Cardiac septum (tissue), 1 donor: ENCODE measurements at regions not wholly inside any gene's neighbourhood (a gene's known extent, or its start where the extent isn't known, plus 50 kb on each side); places are given as distances from the start of the nearest gene placed in this dataset.

ENCODE experiments used
- DNase-seq: peaks from one replicate; pipeline ENCODE4 v3.0.0-alpha.2; 2020; ENCODE audit warnings: low spot score
- intact Hi-C: fragments of 100-400 bp; cut with DNase I; formaldehyde crosslinking; loops from one replicate; pipeline ENCODE4 v1.14.0; 2022
- donor health status: DM: no; HTN: no; CAD: no.

DNA sequence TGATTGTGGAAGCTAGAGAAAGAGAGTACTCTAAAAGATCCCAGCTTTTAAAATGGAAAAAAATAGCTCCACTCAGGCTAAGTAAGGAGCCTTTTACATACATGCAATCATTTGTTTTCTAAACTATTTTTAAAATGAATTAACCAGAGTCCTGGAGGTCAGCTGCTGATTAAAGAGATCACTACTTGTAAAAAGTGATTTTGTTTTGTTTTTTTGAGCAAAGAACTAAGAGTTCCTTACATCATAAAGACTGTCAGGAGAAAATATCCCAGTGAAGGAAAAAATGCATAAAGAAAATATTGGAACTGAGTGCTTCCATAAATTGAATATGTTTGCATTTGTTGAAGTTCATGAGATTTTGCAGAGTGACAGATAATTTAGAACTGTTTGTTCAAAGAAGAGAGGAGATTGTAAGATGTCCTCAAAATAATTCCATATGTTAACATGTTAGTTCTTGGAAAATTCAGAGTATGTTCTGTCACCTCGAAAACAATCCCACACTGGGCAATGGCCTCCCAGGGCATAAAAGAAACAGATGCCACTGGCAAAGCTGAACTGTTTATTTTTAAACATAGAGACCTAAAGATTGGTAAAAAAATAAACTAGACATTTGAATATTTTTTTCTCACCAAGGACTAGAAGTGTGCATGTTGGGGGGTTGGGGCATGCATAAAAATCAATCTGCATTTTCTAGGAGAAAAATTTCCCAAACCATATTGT is 264.7 kb downstream of the NPR3 start:
- intact Hi-C loops = no loop called here
- DNase-seq = no peak

DNA sequence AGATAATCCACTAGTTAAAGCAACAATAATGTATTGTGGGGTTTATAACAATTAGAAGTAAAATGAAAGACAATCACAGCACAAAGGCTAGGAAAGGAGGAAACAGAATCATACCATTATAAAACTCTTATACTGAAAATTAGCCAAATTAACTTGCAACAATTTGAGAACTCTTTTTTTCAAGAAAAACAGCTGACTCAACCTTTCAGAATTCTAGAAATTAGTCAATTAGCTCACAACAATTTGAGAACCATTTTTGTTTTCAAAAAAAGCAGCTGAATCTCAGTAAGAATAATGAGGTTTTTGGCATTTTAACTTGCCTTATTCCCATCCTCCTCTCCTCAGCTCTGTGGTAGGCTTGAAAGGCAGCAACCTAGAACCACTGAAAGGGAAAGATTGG is 269.9 kb downstream of the NPR3 start:
- no peak for DNase-seq
- intact Hi-C loops = no loop called here

DNA sequence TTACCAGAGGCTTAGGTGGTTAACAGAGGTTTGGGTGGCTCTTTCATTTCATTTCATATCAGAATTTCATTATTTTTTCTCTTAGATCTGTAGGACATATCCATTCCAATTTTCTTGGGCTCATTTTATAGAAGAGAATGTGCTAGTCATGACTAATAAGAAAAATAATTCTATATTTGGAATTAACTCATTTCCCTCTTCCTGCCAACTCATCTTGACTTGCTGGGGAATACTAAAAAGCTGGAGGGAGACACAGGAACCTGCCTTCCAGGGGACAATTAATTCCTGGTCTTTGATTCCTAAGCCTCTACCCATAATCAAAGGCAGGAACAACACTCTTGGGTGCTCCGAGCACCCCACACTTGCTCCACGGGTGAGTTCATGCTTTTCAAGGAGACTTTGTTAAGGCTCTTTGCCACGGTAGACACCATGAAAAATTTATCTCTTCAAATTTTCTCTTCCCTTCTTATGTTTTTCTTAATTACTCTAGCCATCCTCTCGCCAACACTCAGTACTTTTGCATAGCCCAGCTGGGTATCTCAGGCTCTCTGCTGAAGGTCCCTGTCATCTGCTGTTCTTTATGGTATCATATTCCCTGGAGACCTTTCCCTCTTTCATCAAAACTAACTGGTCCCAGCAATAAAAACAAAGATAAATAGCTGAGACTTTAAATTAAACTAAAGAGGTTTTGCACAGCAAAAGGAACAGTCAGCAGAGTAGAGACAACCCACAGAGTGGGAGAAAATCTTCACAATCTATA is 273.9 kb downstream of the NPR3 start:
- intact Hi-C loops = no loop called here
- no peak for DNase-seq

DNA sequence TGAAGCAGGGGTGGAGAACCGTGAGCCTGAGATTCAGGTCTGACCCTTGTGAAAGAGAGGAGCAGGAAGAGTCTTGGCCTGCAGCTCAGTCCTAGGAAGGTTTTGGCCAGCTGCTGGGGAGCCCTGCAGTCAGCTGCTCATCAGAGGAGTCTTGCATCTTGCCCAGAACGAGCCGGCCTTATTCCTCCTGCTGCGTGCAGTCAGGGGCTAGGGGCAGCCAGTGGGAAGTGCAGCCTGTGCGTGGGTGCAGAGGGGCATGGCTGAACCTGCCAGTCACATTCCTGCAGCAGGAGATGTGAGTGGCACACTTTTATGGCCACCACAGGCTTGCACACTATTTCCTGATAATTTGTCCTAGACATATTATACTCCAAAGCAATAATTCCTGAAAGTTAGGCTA is 278.7 kb downstream of the NPR3 start:
- DNase-seq = no peak
- intact Hi-C loops = no loop called here

DNA sequence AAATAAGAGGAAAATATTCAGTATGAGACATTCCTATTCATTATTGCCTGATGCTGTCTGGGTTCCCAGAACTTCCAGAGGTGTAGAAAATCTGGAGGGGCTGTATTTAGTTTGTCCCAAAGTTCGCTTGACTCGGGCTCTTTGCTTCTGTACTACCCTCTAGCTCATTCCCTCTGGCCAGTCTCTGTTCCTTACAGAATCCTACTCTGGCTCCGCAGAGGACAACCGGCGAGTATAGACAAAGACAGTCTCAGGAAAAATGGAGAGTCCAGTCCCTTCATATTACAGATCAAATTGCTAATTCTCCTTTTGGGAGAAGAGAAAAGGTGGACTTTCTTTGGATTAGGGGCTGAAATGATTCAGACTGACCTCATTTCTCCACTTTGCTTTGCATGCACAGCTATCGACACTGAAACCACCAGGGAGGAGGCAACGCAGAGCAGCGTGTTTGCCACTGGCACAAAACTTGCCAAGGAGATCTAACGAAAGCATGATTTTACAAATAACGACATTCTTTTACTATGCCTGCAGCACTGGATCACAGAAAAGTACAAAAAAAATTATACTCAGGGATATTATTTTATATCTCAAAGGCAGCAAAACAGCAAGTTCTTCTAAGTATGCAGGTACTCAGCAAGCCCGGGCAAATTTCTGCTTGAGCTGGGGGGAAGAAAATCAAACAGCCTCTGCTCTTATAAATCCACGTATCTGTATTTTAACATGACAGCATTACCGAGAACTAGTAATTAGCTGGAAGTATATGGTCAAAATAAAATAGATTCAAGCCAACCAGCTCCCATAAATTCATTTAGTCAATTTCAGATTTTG is 279.7 kb downstream of the NPR3 start:
- DNase-seq = no peak
- intact Hi-C loops = no loop called here

DNA sequence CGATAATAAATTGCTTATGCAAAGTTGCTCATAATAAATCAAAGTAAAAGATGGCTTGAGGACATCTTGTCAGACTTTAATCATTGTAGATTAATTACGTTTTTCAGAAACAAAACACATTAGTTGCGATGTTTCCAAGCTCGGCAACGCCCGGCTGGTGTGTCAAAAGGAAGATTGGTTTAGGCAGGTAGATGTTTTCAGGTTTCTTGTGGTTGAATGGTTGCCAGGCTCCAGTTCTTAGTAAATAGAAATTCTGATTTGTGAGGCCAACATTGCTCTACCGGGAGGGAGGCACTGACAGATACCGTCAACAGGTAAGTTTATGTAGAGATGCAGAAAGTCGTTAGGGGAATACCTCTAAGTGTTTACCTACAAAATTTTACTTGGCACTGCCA is 280.3 kb downstream of the NPR3 start:
- no peak for DNase-seq
- intact Hi-C loops = no loop called here

DNA sequence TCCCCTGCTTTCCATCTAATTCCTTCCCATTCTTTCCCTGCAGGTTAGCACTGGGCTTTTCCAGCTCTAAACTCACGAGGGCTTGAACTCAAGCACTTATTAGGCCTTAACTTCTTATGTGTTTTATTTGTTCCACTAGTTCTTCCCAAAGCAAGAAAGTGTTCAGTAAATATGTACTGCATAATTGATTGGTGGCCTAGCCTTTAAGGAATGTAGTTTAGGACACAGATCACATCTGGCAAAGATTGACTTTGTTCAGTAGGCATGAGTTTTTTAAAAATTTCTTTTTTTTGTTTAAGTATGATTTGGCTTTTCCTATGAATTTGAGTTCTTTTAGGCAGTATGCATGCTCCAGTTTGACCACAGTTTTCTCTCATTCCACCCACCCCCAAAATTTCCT is 285.2 kb downstream of the NPR3 start:
- intact Hi-C loops = no loop called here
- no peak for DNase-seq

DNA sequence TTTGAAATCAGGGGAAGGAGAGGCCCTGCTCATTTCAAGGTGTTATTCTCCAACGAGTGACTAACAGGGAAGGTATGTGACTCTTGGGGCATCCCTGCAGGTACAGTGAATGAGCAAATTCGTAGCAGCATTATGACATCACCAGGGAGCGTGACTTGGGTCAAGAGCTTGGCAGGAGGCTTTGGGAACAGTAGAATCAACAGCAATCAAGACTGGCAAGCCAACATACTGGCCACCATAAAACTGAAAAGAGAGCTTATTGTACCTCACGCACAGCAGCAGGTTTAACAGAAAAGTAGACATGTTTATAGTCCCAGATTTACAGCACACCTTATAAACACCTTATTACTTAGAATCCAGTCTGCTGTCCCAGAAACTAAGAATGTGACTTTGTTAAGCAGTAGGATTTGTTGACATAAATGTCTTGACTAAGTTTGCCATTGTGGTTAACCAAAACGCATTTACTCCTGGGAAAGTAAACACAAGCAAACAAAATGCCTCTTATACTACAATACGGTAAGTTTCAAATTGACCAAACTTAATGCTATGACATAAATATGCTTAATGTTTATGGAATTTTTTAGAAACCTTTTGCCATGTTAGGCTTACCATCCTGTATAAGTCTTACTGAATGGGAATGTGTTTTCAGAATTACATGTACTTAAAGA is 297.8 kb downstream of the NPR3 start:
- intact Hi-C loops = no loop called here
- DNase-seq = no peak

DNA sequence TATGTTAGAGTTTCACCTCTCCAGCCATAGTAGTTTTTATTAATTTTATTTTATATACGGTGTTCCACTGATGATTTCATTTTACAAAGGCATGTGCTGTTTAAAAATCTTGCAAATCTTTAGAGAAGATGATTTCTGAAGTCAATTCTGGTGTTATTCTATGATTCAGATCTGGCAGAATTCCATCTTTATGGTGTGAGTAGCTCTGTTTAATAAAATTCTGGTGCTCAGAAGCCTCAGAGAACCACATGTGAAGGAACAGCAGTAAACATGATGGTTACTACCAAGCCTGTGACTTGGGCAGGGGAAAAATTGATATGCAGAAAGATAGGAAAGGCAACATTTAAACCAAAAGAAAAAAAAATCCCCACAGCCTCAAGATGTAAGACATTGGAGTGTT is 299.7 kb downstream of the NPR3 start:
- no peak for DNase-seq
- intact Hi-C loops = no loop called here

DNA sequence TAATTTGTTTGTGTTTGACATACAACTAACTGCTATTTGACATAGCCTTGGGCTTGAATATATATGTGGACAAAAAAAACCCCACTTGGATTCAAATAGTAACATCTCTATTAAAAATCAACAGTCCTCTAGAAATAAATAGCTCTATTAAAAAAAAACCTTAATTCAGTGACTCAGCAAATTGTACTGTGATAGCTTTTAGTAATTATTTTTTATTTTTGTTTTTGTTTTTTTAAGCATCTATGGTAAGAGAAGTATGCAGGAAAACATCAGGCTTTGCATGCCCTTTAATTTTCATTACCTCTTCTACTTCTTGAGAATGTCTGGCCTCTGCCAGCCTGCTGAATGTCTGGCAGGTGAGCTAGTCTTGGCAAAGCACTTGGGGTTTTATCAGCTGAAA is 300.7 kb downstream of the NPR3 start:
- intact Hi-C loops = no loop called here
- no peak for DNase-seq

DNA sequence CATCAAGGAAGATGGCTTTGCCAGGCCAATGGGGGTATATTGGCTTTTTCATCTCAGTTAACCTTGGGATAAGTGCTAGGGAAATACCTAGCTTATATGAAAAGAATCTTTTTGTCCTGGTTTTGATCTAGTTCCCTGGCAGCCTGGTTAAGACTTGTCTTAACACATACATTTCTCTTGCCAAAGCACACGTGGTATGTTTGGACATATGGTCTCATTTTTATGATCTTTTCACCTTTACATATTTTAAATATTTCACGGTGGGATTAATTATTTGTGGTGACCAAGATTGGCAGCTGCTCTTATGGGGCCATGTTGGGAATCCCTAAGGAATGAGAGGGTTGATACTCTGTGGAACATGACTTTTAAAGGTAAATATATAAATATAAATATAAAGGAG is 312.5 kb downstream of the NPR3 start:
- intact Hi-C loops = no loop called here
- no peak for DNase-seq

DNA sequence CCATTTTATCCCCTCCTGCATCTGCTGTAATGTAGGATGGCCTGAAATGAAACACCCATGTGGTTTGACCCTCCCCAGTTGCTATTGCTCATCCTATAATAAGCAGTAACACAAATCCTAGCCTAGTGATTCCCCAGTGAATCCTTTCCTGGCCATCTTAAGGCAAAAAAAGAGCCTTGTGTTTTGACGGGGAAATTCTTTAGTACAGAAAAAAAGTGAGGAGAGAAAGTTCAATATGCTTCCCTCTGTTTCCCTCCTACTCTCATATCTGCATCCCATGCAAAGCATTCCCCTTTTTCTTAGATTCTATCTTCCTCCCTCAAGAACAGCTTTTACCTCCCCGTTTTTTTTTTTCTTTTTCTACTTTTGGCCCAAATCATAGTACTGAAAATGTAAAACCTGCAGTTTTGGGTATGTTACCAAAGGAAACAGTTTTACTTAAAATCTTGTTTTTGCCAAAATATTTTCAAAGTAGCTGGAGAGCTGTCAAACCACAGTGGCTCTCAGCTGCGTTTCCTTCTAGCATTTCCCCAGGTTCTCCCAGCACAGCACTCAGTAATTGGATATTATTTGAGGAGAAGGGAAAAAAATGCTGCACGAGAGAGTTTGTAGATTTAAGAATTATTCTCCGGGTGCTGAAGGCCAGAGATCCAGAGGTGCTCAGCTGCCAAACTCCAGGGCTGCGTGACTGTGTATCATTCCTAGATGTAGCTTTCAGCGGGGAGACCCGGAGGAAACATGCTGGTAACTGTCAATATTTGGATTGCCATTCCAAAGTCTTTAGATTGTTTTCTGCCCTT is 321.4 kb downstream of the NPR3 start:
- DNase-seq = no peak

DNA sequence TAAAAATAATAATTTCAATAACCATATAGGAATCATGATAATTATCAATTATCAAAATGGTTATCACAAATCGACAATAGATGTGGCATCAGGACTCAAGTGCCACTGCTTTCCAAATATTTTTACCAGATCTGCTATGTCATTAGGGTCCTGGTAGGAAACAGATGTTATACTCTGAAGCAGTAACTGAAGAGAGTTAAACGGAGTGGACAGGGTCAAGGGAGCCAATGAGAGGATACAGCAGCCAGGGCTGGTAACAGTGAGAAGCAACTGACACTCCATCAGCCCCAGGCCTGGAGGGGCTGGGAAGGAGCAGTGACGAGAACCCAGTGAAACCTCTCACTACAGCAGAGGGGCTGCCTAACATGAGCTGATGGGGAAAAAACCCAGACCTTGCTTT is 322.4 kb downstream of the NPR3 start:
- no peak for DNase-seq
- intact Hi-C loops = no loop called here

More for the DNA sequence above, 321.4 kb downstream of the NPR3 start:
- intact Hi-C loops = no loop called here

DNA sequence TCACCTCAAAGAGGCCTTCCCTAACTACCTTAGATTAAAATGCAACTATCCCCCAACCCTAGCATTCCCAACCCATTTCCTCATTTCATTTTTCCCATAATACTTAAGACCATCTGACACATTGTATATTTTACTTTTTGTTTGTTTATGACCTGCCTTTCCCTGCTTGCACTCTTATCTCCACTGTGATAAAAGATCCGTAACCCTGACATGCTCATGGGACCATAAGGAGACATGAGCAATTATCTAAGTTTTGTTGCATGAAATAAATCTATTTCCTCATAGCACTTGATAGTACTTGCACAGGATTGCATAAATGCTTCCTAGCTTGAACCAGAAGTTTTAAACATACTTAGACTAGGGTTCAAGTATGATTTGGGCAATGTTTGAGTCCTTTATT is 323.7 kb downstream of the NPR3 start:
- intact Hi-C loops = no loop called here
- DNase-seq = no peak

DNA sequence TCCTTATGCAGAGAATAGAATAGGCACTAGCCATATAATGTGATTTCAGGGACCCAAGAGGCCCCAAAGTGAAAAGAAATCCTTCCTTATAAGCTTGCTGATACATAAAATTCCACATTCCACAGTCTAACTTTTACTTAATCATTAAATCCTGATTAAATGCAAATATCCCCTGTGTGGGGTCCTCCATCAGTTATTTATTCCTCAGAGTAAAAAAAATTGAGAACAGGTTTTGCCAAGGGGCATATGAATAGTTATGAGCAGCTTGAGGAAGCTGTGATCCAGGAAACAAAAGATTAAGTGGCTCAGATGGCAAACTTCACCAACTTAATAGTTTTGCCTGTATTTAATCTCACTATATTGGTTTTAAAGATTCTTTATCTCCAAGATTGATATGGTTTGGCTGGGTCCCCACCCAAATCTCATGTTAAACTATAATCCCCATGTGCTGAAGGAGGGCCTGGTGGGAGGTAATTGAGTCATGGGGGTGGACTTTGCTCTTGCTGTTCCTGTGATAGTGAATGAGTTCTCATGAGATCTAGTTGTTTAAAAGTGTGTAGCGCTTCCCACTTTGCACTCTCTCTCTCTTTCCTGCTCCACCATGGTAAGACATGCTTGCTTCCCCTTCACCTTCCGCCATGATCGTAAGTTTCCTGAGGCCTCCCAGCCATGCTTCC is 324.9 kb downstream of the NPR3 start:
- intact Hi-C loops = no loop called here
- DNase-seq = no peak

DNA sequence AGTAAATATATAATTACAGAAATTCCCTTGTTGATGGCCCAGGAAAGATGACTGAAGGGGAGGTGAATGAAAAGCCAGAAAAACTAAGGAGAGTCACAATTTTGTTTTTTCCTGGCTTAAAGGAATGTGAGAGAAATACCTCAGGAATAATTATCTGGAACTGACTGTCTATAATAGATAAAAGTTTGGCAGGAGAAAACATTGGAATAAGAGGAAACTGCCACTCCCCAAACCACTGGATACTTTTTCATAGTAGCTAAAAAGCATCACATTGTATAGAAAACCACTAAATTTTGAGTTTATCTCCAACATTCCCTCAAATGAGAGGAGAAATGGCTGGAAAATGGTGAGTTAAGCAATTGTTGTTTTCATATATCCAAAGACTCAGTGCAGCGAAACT is 326.0 kb downstream of the NPR3 start:
- intact Hi-C loops = no loop called here
- DNase-seq = no peak

DNA sequence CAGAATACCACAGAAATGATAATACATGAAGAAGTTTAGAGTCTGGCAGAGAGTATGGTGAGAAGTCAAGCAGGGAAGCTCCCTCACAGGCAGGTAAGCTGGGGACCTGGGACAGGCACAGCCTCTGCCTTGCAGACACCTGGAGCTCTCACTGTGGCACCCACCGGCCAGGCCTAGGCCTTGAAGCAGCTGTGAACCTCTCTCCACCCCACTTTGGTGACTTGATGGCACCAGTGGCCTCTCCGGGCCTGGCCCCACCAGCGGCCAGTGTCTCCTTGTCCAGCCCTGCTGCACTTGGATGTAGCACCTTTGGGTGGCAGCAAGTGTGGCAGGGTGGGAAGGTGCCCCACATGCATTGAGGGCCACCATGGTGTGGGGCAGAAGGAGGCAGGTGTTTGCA is 330.5 kb downstream of the NPR3 start:
- no peak for DNase-seq
- intact Hi-C loops = no loop called here

DNA sequence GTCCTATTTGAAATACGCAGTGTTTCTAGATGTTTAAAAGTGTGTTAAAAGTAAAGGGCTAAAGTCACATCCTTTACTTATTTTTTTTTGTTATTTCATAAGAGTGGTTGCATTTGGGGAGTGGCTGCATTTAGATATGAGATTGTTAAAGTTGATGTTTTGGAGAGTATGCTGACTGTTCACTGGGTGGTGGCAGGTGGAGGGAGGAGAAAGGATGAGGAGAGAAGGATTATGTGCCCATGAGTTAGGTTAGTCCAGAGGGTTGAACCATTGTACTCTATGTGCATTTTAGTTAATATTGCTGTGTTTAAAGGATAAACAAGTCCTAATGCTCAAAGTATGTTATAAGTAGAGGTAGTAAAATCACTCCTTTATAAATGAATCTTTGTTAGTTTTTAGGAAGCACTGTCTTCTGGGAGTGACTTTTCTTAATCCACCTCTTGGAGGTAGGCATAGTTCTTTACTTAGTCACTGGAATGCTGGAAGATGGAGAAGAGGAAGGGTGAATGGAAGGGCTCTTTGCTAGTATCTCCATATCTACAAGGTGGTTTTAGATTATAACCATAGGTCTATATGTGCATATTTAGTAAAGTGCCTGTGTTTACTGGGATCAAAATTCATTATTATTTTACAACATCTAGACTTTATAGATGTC is 332.3 kb downstream of the NPR3 start:
- no peak for DNase-seq

More for the DNA sequence above, 332.3 kb downstream of the NPR3 start:
- intact Hi-C loops = no loop called here
